PC-3 (cell line): ENCODE measurements at regions not wholly inside any gene's neighbourhood (a gene's known extent, or its start where the extent isn't known, plus 50 kb on each side); places are given as distances from the start of the nearest gene placed in this dataset.

ENCODE experiments used
- EZH2 ChIP-seq: fragments of 300-600 bp; sonication (generic); IDR thresholded peaks from one replicate; pipeline ENCODE4 v1.6.1; 2017; ENCODE audit warnings: antibody characterized with exemption, mild to moderate bottlenecking, low read length; ENCODE audit not compliant: unreplicated experiment
- EZH2phosphoT487 ChIP-seq: fragments of 300-600 bp; sonication (generic); IDR thresholded peaks from 2 replicates; pipeline ENCODE4 v1.6.1; 2018; ENCODE audit warnings: mild to moderate bottlenecking, antibody characterized with exemption, low read length, borderline replicate concordance
- TF ChIP-seq, protein P1 (sequence below): fragments of 300-600 bp; sonication (generic); conservative IDR thresholded peaks from 2 replicates; pipeline ENCODE4 v1.5.1; 2017; ENCODE audit warnings: antibody characterized with exemption, low read depth, mild to moderate bottlenecking, low read length

DNA sequence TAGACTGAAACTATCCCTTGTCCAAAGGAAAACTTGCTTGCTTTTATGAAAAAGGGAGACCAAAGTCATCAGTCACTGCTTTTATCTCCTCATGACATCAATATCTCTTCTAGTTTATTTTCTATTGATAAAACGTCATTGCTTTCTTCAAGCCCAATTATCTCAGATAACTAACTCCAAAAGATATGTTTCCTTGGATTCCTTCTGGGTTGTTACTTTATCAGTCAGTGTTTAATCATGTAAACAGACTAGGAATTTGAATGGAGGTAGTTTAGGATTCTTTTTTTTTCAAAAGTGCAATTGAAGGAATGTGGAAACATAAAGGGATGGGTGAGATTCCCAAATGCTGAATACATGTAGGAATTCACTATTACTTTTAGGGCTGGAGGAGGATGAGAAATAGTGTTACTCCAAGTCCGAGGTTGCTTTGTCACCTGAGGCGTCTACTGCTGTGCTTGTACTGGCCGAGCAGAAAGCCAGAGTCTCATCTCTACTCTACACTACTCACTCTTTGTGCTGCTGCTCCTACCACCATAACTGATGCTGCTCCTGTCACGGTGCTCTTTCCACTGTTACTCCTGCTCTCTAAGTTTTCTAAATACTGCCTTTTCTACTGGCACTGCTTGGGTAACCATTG lies 1697.1 kb upstream of the NUDT12 start:
- TF ChIP-seq, protein P1, sequence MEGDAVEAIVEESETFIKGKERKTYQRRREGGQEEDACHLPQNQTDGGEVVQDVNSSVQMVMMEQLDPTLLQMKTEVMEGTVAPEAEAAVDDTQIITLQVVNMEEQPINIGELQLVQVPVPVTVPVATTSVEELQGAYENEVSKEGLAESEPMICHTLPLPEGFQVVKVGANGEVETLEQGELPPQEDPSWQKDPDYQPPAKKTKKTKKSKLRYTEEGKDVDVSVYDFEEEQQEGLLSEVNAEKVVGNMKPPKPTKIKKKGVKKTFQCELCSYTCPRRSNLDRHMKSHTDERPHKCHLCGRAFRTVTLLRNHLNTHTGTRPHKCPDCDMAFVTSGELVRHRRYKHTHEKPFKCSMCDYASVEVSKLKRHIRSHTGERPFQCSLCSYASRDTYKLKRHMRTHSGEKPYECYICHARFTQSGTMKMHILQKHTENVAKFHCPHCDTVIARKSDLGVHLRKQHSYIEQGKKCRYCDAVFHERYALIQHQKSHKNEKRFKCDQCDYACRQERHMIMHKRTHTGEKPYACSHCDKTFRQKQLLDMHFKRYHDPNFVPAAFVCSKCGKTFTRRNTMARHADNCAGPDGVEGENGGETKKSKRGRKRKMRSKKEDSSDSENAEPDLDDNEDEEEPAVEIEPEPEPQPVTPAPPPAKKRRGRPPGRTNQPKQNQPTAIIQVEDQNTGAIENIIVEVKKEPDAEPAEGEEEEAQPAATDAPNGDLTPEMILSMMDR: no peak
- no peak for TF ChIP-seq EZH2
- TF ChIP-seq EZH2phosphoT487: no peak
